ENCODE measurements at regions not wholly inside any gene's neighbourhood (a gene's known extent, or its start where the extent isn't known, plus 50 kb on each side); places are given as distances from the start of the nearest gene placed in this dataset.

- H3K4me3 ChIP-seq (ENCODE audit: low read depth, low read length) = no peak overlapping the region
- TF ChIP-seq, protein P1, sequence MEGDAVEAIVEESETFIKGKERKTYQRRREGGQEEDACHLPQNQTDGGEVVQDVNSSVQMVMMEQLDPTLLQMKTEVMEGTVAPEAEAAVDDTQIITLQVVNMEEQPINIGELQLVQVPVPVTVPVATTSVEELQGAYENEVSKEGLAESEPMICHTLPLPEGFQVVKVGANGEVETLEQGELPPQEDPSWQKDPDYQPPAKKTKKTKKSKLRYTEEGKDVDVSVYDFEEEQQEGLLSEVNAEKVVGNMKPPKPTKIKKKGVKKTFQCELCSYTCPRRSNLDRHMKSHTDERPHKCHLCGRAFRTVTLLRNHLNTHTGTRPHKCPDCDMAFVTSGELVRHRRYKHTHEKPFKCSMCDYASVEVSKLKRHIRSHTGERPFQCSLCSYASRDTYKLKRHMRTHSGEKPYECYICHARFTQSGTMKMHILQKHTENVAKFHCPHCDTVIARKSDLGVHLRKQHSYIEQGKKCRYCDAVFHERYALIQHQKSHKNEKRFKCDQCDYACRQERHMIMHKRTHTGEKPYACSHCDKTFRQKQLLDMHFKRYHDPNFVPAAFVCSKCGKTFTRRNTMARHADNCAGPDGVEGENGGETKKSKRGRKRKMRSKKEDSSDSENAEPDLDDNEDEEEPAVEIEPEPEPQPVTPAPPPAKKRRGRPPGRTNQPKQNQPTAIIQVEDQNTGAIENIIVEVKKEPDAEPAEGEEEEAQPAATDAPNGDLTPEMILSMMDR (IDR thresholded peaks at IDR 0.05; ENCODE audit: low read depth, low read length) = no peak
These were observed 350.8 kb downstream of the TRIB2 start for GRCh38 chr2:13067508-13067907.

- TF ChIP-seq, protein P1 (IDR thresholded peaks at IDR 0.05; ENCODE audit: low read depth, low read length) = no peak
- no peak overlapping the region for H3K4me3 ChIP-seq (ENCODE audit: low read depth, low read length)
These were observed 373.2 kb downstream of the TRIB2 start for GRCh38 chr2:13089971-13090370.

DNA sequence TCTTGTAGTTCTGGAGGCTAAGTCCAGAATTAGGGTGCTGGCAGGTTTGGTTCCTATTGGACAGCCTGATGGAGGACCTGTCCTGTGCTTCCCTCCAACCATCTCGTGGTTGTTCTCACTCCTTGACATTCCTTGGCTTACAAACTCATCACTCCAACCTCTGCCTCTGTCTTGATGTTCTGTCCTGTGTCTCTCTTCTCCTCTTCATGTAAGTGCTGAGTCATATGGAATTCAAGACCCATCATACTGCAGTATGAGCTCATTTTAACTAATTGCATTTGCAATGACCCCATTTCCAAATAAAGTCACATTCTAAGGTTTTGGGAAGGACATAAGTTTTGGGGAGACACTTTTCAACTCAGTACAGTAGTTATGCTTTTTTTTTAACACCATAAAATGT, 374.7 kb downstream of the TRIB2 start:
- no peak overlapping the region for H3K4me3 ChIP-seq (ENCODE audit: low read depth, low read length)
- TF ChIP-seq, protein P1 (IDR thresholded peaks at IDR 0.05; ENCODE audit: low read depth, low read length) = no peak

GRCh38 chr2:13091861-13092378, 375.2 kb downstream of the TRIB2 start:
- TF ChIP-seq, protein P1 (IDR thresholded peaks at IDR 0.05; ENCODE audit: low read depth, low read length) = no peak
- H3K4me3 ChIP-seq (ENCODE audit: low read depth, low read length) = no peak overlapping the region

GRCh38 chr2:13093416-13093991, 376.8 kb downstream of the TRIB2 start:
- TF ChIP-seq, protein P1 (IDR thresholded peaks at IDR 0.05; ENCODE audit: low read depth, low read length) = no peak
- no peak overlapping the region for H3K4me3 ChIP-seq (ENCODE audit: low read depth, low read length)

DNA sequence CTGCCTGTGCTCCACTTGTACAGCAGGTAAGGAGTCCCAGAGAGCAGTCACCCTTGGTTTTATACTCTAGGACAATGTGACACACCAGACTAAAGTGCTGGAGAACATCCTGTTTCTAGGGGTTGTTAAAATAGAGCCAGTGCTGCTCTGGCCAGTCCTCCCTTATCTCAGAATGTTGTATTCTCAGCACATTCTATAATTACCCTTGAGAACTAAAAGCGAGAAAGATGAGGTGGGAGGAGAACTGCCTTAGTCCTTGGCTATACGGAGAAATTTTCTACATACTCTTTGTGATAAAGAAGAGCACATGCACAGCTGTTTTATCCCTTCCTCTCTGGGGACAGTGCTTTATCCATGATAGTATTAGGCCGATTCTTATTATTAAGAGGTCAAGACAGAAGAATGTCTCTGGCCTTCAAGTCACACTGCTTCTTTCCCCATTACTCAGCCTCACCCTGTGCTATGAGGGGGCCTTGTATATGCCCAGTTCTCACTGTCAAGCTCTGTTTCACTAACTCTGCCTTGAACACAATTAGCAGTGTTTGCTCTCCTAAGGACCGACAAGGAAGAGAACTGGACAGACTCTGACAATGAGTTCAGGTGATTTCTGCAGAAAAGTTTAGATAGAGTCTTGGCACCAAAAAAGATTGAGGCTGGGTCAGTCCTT, 385.8 kb downstream of the TRIB2 start:
- TF ChIP-seq, protein P1 (IDR thresholded peaks at IDR 0.05; ENCODE audit: low read depth, low read length) = no peak
- H3K4me3 ChIP-seq (ENCODE audit: low read depth, low read length) = no peak overlapping the region

GRCh38 chr2:13103151-13103550, 386.4 kb downstream of the TRIB2 start:
- H3K4me3 ChIP-seq (ENCODE audit: low read depth, low read length) = no peak overlapping the region
- TF ChIP-seq, protein P1 (IDR thresholded peaks at IDR 0.05; ENCODE audit: low read depth, low read length) = no peak
